ENCODE measurements at regions not wholly inside any gene's neighbourhood (a gene's known extent, or its start where the extent isn't known, plus 50 kb on each side); places are given as distances from the start of the nearest gene placed in this dataset.

DNA sequence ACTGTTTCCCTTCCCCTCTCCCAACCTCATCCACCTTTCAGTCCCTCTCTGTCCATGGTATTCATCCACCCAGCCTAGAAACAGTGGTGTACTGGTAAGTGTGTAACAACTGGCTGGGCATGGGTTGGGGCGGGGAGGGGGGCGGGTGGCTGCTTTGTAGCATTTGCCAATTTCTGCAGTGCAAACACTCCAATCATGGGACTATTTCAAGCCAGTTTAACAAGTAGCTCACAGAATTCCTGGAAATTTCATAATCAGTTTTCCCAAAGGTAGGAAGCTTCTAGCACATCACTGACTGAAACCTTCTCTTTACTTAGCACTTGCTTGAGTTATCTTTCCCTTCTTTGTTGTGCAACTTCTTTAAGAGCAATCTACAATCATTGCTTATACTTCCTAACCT lies 100.8 kb upstream of the WASF3 start:
- TF ChIP-seq CTCF (IDR thresholded peaks at IDR 0.05; ENCODE audit: unreplicated experiment) = no peak
- Mint-ChIP-seq H3K27me3 (ENCODE audit: insufficient read depth, unreplicated experiment) (peaks cover 64% of the 10 kb centered on the region), H3K9me3 (ENCODE audit: unreplicated experiment) (no peaks in the 10 kb centered on the region), H3K36me3 (ENCODE audit: insufficient read depth, unreplicated experiment) (no peaks in the 10 kb centered on the region), H3K4me3 (ENCODE audit: unreplicated experiment) (no peak overlapping the region), H3K4me1 (ENCODE audit: insufficient read depth, unreplicated experiment) (peaks cover 10% of the 10 kb centered on the region), H3K27ac (ENCODE audit: low read depth, unreplicated experiment) (no peak overlapping the region)
- no peak for DNase-seq (ENCODE audit: unreplicated experiment)
- intact Hi-C loops (cut with micrococcal nuclease) = no loop called here
- ChIA-PET CTCF (interaction anchor here (0.7 kb wide), 1 partner anchor 26 kb away, joined by 4 read pairs; no protein-coding TSS in a partner anchor), POLR2A (interaction anchor here (0.8 kb wide), 1 partner anchor 236 kb away, joined by 3 read pairs; no protein-coding TSS in a partner anchor)
- no TSS peak for BruUV-seq (replicated peaks)

GRCh38 chr13:26457212-26457611 lies 100.3 kb upstream of the WASF3 start:
- no peak overlapping the region for H3K4me3 Mint-ChIP-seq (ENCODE audit: unreplicated experiment)
- no peaks in the 10 kb centered on the region for H3K9me3 Mint-ChIP-seq (ENCODE audit: unreplicated experiment)
- H3K36me3 Mint-ChIP-seq (ENCODE audit: insufficient read depth, unreplicated experiment) = no peaks in the 10 kb centered on the region
- peak; percentile 41 for DNase-seq (ENCODE audit: unreplicated experiment)
- peaks cover 10% of the 10 kb centered on the region for H3K4me1 Mint-ChIP-seq (ENCODE audit: insufficient read depth, unreplicated experiment)
- no TSS peak for BruUV-seq (replicated peaks)
- no peak for TF ChIP-seq CTCF (IDR thresholded peaks at IDR 0.05; ENCODE audit: unreplicated experiment)
- ChIA-PET CTCF (interaction anchor here (0.6 to 0.7 kb wide), 2 partner anchors 15 to 26 kb away, joined by 3 to 4 read pairs; no protein-coding TSS in a partner anchor), POLR2A (interaction anchor here (0.8 kb wide), 1 partner anchor 237 kb away, joined by 3 read pairs; no protein-coding TSS in a partner anchor)
- H3K27me3 Mint-ChIP-seq (ENCODE audit: insufficient read depth, unreplicated experiment) = peaks cover 58% of the 10 kb centered on the region
- intact Hi-C loops (cut with micrococcal nuclease) = no loop called here
- H3K27ac Mint-ChIP-seq (ENCODE audit: low read depth, unreplicated experiment) = no peak overlapping the region

DNA sequence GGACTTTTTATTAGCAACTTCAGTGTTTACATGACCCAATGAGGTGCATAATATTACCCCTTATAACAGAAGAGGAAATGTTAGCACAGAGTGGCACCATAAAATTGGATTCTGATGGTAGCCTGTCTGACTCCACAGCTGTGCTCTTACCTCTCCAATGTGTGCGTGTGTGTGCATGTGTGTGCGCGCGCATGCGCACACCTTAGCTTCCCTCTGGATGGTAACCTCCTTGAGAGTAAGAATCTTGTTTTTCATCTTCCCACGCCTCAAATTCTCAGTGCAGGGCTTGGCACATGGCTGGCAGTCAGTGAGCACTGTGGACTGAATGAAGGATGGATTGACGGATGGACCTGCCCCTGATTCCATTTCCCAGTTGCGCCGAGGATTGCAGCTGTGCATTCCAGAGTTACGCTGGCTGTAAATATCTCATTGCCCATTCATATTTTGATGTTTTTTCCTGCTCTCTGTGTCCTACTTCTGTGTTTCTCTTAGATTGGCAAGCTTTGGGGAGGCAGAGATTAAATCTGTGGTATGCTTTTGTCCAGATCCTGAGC lies 99.2 kb upstream of the WASF3 start:
- Mint-ChIP-seq H3K27ac (ENCODE audit: low read depth, unreplicated experiment) (no peak overlapping the region), H3K27me3 (ENCODE audit: insufficient read depth, unreplicated experiment) (peaks cover 53% of the 10 kb centered on the region), H3K4me3 (ENCODE audit: unreplicated experiment) (no peak overlapping the region), H3K36me3 (ENCODE audit: insufficient read depth, unreplicated experiment) (no peaks in the 10 kb centered on the region), H3K4me1 (ENCODE audit: insufficient read depth, unreplicated experiment) (peaks cover 10% of the 10 kb centered on the region), H3K9me3 (ENCODE audit: unreplicated experiment) (no peaks in the 10 kb centered on the region)
- intact Hi-C loops (cut with micrococcal nuclease) = no loop called here
- BruUV-seq (replicated peaks) = no TSS peak
- no peak for TF ChIP-seq CTCF (IDR thresholded peaks at IDR 0.05; ENCODE audit: unreplicated experiment)
- no peak for DNase-seq (ENCODE audit: unreplicated experiment)
- POLR2A ChIA-PET = interaction anchor here (0.6 kb wide), 1 partner anchor 15 kb away, joined by 3 read pairs; no protein-coding TSS in a partner anchor
- CTCF ChIA-PET = interaction anchor here (0.6 kb wide), 1 partner anchor 60 kb away, joined by 3 read pairs; no protein-coding TSS in a partner anchor

GRCh38 chr13:26459276-26460131 lies 98.0 kb upstream of the WASF3 start:
- H3K27me3 Mint-ChIP-seq (ENCODE audit: insufficient read depth, unreplicated experiment) = peaks cover 56% of the 10 kb centered on the region
- intact Hi-C loops (cut with micrococcal nuclease) = no loop called here
- no TSS peak for BruUV-seq (replicated peaks)

More at GRCh38 chr13:26459276-26460131, 98.0 kb upstream of the WASF3 start:
- Mint-ChIP-seq H3K4me3 (ENCODE audit: unreplicated experiment) (no peak overlapping the region), H3K9me3 (ENCODE audit: unreplicated experiment) (no peaks in the 10 kb centered on the region), H3K36me3 (ENCODE audit: insufficient read depth, unreplicated experiment) (no peaks in the 10 kb centered on the region), H3K4me1 (ENCODE audit: insufficient read depth, unreplicated experiment) (peaks cover 10% of the 10 kb centered on the region), H3K27ac (ENCODE audit: low read depth, unreplicated experiment) (no peak overlapping the region)
- ChIA-PET CTCF (interaction anchor here (0.6 kb wide), 1 partner anchor 1746 kb away, joined by 3 read pairs; no protein-coding TSS in a partner anchor), POLR2A (no interaction called here)
- no peak for TF ChIP-seq CTCF (IDR thresholded peaks at IDR 0.05; ENCODE audit: unreplicated experiment)
- DNase-seq (ENCODE audit: unreplicated experiment) = no peak
